ENCODE measurements at regions not wholly inside any gene's neighbourhood (a gene's known extent, or its start where the extent isn't known, plus 50 kb on each side); places are given as distances from the start of the nearest gene placed in this dataset.

DNA sequence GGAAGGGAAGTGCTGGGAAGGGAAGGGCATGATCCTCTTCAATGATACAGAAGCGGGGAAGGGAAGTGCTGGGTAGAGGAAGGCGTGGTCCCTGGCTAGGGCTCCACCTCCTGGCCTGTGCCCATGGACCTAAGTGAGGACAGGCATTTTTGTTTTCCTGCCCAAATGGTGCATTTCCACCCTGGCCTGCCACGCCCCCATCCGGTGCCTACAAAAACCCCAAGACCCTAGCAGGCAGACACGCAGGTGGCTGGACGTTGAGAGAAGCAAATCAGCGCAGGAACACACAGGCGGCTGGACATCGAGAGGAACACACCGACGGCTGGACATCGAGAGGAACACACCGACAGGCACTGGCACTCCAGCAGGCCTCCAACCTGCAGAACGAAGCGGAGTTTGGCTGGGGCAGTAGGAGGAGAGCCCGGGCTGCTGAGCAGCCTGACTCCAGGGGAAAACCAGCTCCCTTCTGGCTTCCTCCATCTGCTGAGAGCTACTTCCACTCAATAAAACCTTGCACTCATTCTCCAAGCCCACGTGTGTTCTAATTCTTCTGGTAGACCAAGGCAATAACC, 628.3 kb downstream of the BUD13 start:
- no peak for DNase-seq

DNA sequence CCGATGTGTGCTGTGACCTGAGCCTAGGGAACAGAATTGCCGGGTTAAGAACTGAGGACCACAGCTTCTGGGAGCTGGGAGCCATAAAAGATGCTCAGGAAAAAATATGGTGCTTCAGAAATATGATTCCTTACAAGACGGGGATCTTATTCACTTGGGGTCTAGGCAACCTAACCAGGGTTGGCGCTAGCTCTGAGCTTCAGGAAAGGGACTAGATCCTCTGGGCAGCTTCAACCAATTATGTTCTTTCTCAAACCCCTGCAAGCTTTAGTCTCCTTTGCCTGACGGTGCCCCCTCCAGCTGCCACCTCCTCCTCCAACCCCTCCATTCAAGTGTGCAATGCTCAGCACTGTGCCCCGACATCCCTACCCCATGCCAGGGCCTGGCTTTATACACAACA, 634.1 kb upstream of the CADM1 start:
- DNase-seq, result no peak

DNA sequence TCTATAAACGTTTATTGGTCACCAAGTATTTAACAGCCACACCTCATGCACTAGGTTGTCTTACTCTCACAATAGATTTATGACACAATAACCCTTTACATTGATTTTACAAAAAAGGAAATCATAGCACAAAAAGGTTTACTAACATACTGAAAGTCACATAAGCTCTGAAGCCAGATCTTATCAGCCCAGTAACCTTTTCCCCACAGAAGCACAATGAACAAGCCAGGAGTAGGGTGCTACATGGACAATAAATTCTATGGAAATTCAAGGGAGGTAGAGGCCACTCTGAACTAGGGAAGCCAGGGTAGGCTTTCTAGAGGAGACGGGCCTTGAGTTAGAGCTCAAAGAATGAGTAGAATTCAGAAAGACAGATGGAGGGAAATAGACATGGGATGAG, 633.5 kb upstream of the CADM1 start:
- DNase-seq, result no peak

DNA sequence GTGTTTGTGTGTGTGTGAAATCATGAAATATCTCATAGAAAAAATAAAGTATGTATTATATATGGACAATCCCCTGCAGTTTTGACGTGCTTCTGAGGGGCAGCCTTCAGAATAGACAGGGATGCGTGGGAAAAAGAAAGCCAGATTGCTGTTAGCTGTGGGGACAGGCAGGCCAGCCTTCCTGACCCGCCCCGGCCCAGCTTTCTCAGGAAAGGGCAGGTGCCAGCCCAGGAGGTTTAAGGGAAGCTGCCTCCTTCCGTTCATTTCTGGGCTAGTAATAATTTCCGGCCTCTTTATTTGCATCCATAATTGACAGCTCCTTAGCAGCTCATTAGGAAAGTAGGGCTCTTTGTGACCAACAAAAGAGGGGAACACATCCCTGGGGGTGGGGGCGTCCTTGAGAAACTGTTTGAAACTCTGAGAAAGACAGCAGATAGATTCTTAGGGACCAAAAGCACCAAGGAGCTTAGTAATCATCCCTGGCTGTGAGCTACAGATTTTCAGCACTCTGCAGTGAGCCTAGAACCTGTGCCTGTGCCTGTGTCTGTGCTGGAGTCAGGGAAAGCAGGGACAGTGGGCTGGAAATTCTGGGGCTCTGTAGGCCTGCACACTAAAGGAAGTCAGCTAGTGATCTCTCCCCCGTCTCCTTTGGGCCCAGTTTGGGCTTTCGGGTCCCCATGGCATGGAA, 632.9 kb upstream of the CADM1 start:
- no peak for DNase-seq

DNA sequence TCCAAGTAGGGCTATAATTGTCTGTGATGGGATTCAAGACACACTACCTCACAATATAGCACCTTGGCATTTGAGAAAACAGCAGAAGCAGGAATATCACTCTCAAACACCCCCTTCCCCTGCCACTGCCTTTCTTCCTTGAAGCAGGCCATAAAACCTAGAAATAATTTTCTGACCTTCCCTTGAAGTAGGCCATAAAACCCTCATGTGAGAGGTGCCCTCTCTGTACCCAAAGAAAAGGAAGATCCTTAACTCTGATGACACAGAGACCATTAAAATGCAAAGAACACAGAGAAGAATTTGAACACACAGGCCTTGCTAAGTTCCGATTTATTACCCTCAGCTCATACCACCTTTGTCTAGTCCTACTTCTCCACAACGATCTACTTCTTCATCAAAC, 631.7 kb upstream of the CADM1 start:
- DNase-seq, result no peak

DNA sequence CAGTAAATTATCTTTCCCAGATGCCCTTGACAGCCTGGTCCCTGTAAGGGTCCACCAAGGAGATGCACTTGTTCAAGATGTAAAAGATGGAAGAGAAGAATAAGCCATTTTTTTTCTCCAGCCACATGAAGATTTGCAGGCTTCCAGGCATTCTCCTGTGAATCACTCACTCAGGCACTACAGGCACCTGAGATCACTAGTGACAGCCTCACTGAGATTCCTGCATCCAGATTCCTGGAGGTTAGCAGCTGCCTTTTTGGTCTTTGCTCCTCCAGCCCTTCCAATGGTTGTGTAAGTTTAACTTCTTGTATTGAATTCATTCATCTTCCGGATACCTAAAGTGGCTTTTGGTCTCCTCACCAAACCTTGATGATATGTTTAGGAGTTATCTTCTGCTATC, 630.2 kb upstream of the CADM1 start:
- DNase-seq, result no peak

DNA sequence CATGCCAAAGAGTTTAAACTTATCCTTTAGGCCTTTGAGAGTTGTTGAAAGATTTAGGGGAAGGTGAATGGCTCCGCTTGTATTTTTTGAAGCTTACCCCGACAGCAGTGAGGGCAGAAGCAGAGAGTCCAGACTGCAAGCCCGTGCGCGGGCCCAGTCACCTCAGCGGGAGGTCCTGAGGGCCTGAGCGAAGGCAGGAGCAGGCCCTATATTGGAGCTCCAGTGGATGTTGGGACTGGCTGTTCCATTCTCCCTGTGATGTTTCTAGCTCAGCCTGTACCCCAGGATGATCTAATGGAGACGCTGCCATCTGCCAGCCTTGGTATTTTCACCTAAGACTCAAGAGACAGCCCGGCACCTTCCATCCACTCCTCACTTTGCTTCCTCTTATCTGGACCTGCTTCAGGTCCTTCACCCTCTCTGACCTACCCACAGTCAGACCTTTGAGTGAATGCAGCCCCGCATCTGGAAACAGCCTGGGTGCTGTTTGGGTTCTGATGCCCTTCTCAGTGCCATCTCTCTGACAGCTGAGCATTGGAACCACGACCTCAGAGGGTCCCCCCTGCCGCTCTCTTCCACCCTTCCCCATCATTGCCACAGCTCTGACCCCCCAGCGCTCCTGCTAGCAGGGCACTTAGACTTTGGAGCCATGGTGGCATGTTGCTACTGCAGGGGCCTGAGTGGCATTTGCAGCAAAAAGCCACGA, 628.2 kb upstream of the CADM1 start:
- DNase-seq, result no peak

DNA sequence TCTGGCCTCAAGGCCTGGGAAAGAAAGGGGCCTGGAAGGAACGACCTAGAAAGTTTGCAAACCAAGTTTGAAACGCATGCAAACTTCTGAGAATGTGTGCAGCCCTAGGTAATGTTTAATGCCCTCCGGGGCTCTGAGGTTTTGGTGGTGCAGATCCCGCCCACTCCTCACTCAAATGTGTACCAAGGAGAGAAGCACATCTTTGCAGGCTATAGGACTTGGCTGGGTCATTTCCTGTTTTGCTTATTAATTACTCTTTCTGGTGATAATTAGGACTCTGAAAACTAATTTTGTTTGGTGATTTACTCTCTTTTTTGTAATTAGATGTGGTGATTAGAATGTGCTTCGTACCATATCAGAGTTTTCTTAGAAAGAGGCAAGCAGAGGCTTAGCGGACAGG, 625.9 kb upstream of the CADM1 start:
- DNase-seq, result no peak

DNA sequence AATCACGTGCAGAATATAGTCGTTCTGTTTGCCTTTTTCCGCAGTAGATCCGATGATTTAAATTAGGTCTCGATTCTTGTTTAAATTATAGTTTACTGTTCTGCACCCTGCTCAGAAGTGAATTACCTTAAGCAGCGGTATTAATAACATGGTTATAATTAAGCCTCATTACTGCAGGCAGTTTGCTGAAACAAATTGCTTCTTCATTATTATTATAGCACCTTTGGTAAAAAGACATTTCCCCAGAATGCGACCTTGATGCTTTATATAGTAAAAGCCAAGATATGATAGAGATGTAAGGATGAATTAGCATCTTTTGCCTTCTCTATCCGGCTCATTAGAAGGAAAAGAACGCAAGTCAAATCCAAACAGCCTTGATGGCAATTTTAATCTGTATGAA, 625.2 kb upstream of the CADM1 start:
- no peak for DNase-seq

DNA sequence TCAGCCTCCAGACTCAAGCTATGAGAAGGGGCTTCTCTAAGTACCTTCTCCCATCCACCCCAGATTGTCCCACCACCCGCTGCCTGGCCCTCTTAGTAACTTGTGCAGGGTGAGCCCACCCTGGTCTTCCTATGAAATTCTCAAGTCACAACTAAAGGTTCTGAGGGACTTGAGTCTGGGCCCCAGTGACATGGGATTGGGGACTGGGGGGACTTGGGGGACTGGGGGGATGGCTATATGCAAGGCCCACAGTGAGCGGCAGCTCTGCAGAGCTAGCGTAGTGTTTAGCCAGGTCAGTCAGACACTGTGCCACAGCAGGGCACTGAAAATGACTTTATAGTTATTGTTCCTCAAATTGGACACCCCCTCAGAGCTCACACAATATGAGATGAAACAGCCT, 622.3 kb upstream of the CADM1 start:
- DNase-seq, result no peak

DNA sequence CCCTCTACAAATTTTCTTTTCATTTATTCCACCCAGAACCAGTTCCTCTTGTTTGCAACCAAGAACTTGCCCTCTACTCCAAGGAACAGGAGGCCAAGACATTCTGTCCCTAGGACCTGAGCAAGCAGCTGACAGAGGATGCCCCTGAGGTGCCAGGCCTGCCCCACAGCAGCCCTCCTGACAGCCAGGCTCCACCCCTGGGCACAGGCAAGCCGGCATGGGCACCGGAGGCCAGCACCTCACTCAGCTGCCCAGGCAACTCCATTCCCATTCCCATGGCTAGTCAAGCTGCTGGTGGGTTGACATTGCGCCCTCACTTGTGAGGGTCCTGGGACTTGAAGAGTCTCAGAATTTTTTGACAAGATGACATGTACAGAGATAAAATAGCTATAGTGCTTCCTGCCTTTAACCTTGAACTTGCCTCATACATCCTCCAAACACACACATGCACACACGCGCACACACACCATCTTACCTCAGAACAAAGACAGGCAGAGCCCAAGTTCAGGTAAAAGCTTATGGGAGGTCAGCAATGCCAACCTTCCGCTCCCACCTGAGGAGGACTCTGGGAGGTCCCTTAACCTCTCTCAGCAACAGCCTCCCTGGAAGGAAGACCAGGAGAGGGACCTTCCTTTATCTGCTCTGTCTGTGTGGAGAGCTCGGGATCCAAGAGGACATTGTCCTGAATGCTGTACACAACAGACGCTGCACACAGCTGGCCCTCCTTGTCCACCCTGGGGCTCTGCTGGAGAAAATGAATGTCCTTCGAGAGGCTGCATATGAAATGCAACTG, 620.9 kb upstream of the CADM1 start:
- no peak for DNase-seq

DNA sequence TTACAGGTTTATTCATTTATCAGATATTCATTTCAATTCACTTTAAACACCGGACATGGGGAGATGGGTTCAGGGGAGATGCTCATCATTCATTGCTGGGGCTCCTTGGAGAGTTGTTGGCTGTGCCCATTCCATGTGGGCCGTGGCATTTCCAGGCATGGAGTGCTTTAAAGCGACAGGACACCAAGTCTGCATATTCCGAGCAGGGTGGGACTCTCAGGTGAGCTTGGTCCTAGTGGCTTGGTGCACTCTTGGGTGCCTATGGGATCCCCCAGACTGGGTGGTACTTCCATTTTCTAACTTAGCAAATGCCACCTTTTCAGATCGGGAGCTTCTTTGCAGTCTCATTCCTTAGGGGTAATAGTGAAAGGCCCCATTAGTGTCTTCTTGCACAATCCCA, 619.5 kb upstream of the CADM1 start:
- no peak for DNase-seq

DNA sequence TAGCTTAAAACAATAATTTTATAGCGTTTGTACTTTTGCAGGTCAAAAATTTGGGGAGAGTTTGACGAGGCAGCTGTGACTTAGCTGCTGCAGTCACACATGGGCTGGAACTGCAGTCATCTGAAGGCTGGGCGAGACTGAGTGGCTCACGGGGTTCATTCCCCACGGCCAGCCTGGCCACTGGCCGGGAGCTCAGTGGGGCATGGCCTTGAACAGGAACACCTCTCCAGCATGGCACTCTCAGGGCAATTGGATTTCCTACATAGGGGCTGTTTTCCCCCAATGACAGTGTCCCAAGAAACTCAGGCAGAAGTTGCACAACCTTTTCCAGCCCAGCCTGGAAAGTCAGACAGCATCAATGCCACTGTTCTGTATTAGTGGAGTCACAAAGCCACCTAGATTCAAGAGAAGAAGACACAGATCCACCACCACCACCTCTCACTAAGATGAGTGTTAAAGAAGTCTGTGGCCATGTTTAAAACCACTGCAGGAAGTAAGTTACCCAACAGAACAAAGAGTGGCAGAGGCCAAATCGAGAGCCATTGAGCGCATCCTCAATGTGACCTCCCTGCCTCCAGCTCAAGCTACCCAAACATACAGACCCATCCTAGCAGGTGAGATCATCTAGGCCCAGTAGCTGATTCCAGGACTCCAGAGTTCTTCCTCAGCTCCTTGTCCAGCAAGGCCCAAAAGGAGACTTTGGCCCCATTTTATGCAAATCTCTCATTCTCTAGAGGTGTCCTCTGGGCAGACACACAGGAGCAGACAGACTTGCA, 618.7 kb upstream of the CADM1 start:
- DNase-seq, result no peak

DNA sequence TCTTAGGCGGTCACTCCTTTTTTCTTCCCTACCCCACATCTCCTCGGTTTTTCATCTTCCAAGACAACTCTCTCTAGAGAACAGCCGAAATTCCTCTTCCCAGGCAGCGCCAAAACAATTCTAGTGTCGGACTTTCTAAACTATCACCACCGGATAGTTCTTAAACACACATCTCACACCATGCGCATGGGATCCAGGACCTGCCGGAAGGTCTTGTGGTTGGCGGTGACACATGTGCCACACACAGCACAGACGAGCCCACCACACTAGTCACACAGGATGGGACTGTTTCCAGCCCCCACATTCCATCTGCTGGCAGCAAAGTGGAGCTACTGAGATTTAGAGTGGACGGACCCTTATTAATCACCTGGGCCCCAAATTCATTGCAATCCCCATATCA, 614.9 kb upstream of the CADM1 start:
- DNase-seq, result no peak

DNA sequence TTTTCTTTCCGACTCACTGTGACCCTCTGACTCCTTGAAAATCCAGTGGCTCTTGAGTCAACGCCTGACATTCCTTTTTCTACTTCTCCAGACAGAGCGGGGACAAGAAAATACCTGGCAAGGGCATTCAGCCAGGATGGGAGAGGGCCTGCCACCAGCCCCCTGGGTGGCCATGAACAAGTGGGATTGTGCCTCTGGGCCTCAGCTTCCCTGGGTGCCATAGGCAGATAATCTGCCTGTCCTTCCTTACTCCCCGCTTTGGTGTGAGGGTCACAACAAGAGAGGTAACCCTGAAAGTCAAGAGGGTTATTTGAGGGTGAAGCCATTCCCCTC, 613.9 kb upstream of the CADM1 start:
- no peak for DNase-seq

DNA sequence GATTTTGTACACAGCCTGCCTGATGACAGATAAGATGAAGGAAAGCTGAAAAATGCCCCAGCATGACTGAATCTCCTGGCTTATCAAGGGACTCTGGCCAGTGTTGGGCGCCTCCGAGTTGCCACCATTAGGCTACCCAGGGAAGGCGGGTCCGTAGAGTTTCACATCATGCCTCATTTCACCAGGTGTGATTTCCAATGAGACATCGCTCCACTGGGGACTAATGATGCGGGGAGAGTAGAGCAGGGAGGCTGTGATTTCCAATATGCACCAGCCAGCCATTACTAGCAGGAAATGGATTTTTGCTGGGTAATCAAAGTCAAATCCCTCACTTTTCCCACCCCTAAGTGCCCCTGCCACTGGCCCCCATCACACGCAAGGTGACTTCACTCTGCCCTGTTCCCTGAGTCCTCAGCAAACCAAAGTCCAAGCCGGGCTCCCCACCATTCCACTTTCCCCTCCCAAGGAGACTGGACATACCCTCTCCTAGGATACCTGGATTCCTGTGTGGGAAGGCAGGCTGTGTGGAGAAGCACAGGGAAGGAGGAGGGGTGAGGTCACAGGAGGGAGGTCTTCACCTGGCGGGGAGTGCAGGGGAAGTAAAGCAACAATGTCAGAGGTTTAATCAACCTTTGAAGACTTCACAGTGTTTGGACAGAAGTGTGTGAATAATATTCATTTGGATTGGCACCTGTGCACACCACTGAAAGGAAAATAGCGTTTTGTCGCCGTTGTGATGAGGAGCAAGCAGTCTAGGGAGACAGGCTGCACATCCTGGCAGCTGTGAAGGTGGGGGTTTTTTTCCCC, 613.3 kb upstream of the CADM1 start:
- DNase-seq, result no peak

DNA sequence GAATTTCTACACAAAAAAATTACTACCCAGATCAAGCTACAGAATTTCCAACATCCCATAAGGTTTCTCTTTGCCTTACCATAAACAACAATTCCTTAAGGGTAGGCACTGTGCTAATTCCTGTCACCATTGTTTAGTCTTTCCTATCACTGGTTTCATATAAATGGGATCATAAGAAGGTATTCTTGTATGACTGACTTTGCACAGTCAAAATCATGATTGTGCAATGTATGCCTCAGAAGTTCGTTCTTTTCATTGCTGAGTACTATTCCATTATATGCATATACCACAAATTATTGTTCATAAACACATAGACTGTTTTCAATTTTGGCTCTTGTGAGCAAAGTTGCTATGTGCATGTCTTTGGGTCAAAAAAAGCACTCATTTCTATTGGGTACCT, 611.6 kb upstream of the CADM1 start:
- no peak for DNase-seq

DNA sequence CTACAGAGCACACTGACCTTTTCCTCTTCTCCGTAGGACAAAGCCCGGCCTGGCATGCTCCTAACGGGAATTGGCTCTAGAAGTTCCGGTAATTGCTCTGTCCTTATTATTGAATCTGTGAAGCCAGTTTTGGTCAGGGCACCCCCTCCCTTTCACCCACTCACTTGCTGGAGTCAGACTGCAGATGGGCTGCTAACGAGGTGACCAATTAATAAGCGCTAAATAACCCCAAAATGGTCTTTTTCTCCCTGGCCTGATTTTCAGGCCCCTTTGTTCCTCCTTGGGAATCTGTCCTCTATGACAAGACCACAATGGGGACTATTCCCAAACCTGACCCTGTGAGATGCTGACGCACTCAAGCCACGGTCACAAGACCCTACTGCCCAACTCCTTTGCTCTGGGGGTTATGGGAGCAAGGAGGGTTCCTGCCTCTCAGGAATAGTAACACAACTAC, 610.0 kb upstream of the CADM1 start:
- no peak for DNase-seq

DNA sequence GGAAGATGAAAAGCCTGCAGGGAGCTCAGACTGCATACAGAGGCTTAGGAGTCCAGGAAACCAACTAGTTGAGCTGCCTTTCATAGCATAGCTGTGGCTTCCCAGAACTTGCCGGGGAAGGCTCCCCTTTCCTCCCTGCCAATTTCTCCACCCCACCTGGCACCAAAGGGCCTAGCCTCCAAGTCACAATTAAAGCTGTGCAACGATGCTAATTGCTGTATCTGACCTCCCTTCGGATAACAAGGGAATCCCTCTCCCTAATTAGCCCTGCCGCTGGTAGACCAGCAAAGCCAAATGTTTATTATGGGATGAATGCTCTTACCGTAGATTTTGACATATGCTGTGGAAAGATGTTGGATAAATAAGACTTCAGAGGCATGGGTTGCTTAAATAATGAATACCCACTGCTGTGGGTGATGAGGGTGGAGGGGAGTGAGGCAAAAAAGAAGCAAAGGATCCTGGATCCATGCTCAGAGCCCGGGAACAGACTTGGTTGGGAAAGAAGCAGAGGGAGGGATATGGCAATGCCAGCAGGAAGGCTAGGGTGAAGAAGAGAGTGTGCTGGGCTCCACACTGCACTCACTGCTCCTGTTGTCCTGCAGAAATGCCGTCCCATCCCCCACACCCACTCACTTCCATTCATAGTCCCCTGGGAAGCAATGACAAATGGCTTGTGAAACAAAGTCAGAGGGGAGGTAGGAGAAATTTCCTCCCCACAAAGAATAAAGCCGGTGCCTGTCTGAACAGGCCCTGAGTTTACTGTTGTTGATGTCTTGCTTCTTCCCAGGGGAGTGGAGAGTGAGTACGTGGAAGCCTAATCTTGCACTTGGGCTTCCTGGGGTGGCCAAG, 608.1 kb upstream of the CADM1 start:
- DNase-seq, result no peak

DNA sequence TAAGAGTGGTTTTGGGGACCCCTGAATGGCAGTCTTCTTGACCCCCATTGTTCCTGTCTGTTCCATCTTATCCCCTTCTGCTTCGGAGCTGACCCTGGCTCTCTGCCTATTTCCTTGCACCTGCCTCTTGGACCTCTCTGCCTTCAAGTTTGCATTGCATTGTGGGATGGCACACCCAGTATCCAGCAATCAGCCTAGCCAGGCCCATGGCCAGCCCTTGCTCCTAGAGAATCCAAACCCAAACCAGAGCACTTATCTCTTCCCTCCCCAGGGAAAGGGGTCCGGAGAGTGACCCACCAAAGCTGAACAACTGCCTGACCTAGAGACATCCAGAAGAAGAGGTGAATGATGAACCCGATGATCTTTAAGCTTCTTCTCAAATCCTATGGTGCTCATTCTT, 607.3 kb upstream of the CADM1 start:
- no peak for DNase-seq

DNA sequence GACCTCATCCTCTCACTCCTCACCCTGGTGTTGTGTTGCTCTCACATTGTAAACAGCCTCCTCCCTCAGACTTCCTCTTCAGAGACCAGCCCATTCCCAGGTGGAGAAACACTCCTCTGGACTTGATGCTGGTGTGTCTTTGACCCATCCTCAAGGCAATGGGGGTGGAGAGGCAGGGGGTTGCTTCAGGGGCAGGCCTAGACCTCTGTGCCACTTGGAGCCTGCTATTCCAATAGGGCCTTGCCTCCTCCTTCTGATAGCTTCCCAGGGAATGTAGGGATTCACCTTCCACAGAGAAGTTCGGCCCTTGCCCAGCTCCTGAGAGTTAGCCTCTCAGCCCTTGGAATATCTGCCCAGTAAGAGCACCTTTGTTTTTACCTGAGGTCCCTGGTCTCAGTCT, 606.6 kb upstream of the CADM1 start:
- no peak for DNase-seq
